Transverse colon (tissue), 3 donors: ENCODE measurements at regions not wholly inside any gene's neighbourhood (a gene's known extent, or its start where the extent isn't known, plus 50 kb on each side); places are given as distances from the start of the nearest gene placed in this dataset.

Experiments
- POLR2A ChIP-seq: fragments of 450-650 bp; IDR thresholded peaks from one replicate; pipeline ENCODE4 v1.6.1; 2016; ENCODE audit warnings: antibody characterized with exemption, mild to moderate bottlenecking, moderate library complexity
- POLR2AphosphoS5 ChIP-seq, 3 donors: sonication (generic); formaldehyde crosslinking; IDR thresholded peaks; one replicate each; pipeline ENCODE4 v1.6.1; 2016; ENCODE audit warnings: antibody characterized with exemption in 3 of 3

GRCh38 chr20:48210111-48211027, 425.1 kb upstream of the SULF2 start:
- TF ChIP-seq POLR2AphosphoS5 (IDR thresholded peaks at IDR 0.05) (no peak), POLR2A (no peak)
